ENCODE measurements at regions not wholly inside any gene's neighbourhood (a gene's known extent, or its start where the extent isn't known, plus 50 kb on each side); places are given as distances from the start of the nearest gene placed in this dataset.

- in situ Hi-C loops (cut with MboI; ENCODE audit: low sequenced_read_pairs) = no loop called here
These were observed 385.8 kb upstream of the RBFOX1 start for GRCh38 chr16:6946802-6947201.

- in situ Hi-C loops (cut with MboI; ENCODE audit: low sequenced_read_pairs) = no loop called here
These were observed 386.5 kb upstream of the RBFOX1 start for GRCh38 chr16:6946106-6946505.

- in situ Hi-C loops (cut with MboI; ENCODE audit: low sequenced_read_pairs) = no loop called here
These were observed 391.7 kb upstream of the RBFOX1 start for GRCh38 chr16:6940968-6941367.

- in situ Hi-C loops (cut with MboI; ENCODE audit: low sequenced_read_pairs) = no loop called here
These were observed 395.0 kb upstream of the RBFOX1 start for GRCh38 chr16:6937641-6938040.

DNA sequence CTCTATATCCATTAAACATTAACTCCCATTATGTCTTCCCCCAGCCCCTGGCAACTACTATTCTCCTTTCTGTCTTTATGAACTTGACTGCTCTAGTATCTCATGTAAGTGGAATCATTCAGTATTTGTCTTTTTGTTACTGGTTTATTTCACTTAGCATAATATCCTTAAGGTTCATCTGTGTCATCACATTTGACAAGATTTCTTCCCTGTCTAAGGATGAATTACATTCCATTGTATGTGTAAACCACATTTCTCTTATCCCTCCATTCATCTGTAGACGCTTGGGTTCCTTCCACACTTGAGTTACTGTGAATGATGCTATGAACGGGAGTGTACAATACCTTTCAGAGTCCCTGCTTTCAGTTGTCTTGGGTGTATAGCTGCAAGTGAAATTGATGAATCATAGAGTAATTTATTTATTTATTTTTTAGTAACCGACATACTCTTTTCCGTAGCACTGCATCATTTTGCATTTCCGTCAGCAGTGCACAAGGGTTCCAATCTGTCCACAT lies 399.7 kb upstream of the RBFOX1 start:
- in situ Hi-C loops (cut with MboI; ENCODE audit: low sequenced_read_pairs) = no loop called here

- in situ Hi-C loops (cut with MboI; ENCODE audit: low sequenced_read_pairs) = no loop called here
These were observed 402.8 kb upstream of the RBFOX1 start for GRCh38 chr16:6929868-6930267.

DNA sequence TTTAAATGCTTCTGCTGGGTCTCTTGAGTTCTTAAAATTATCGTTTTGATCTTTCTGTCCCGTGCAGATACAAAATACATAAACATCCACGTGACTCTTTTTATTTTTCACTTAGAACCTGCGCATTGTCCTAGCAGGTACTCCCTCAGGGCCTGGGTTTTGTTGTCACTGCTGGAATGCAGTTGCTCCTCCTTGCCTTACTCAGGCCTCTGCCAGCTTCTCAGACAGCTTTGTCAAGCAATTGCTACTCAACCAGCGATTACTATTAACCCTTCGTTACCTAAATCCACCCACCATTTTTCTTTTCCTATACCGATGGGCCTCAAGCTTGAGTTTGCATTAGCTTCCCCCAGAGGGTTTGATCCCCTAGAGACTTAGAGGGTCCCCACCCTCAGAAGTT lies 405.9 kb upstream of the RBFOX1 start:
- in situ Hi-C loops (cut with MboI; ENCODE audit: low sequenced_read_pairs) = no loop called here

- in situ Hi-C loops (cut with MboI; ENCODE audit: low sequenced_read_pairs) = no loop called here
These were observed 406.3 kb upstream of the RBFOX1 start for GRCh38 chr16:6926341-6926740.

- in situ Hi-C loops (cut with MboI; ENCODE audit: low sequenced_read_pairs) = no loop called here
These were observed 414.0 kb upstream of the RBFOX1 start for GRCh38 chr16:6918646-6919045.

DNA sequence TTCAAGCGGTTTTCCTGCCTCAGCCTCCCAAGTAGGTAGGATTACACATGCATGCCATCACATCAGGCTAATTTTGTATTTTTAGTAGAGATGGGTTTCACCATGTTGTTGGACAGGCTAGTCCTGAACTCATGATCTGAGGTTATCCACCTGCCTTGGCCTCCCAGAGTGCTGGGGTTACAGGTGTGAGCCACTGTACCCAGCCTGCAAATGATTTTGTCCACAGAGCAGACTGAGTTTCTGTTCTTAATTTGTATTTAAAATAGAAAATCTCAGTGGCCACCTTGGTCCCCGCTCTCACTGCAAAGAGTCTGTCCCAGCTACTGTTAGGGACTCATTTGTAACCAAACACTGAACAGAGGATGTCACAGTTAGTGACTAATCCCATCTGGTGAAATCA lies 415.7 kb upstream of the RBFOX1 start:
- in situ Hi-C loops (cut with MboI; ENCODE audit: low sequenced_read_pairs) = no loop called here

- in situ Hi-C loops (cut with MboI; ENCODE audit: low sequenced_read_pairs) = no loop called here
These were observed 419.1 kb upstream of the RBFOX1 start for GRCh38 chr16:6913566-6913965.

DNA sequence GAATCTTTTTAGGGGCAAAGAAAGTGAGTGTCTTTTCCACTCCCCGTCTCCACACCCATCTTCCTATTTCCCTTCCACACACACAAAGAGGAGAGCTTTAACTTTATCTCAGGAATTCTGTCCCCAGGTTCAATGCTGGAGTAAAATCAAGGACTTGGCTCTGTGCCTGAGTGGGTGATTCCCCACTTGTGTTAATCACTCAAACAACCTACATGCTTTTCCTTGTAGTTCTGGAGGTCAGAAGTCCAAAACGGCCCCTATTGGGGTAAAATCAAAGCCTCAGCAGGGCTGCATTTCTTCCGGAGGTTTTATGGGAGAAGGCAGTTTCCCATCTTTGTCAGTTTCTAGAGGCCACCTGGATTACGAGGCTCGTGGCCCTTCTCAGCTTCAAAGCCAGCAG lies 422.3 kb upstream of the RBFOX1 start:
- in situ Hi-C loops (cut with MboI; ENCODE audit: low sequenced_read_pairs) = no loop called here

- in situ Hi-C loops (cut with MboI; ENCODE audit: low sequenced_read_pairs) = no loop called here
These were observed 427.0 kb upstream of the RBFOX1 start for GRCh38 chr16:6905601-6906000.

DNA sequence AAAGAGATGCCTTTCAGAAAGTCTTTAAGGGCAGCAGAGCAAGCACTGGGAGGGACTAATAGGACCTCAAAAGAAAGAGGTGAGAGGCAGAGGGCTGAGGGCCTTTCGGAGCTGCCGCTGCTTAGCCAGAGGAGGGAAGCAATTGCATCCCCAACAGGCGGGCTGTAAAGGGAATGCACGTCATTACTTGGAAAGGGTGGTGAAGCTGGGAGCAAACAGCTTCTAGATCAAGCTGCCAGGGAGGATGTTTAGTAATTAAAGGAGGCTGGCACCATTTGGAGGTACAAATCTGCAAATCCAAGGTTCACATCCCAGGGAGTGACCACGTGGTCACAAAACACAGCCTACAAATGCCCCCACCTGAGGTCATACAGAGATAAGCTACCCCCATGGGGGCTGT lies 429.0 kb upstream of the RBFOX1 start:
- in situ Hi-C loops (cut with MboI; ENCODE audit: low sequenced_read_pairs) = no loop called here

- in situ Hi-C loops (cut with MboI; ENCODE audit: low sequenced_read_pairs) = no loop called here
These were observed 433.7 kb upstream of the RBFOX1 start for GRCh38 chr16:6898896-6899295.

DNA sequence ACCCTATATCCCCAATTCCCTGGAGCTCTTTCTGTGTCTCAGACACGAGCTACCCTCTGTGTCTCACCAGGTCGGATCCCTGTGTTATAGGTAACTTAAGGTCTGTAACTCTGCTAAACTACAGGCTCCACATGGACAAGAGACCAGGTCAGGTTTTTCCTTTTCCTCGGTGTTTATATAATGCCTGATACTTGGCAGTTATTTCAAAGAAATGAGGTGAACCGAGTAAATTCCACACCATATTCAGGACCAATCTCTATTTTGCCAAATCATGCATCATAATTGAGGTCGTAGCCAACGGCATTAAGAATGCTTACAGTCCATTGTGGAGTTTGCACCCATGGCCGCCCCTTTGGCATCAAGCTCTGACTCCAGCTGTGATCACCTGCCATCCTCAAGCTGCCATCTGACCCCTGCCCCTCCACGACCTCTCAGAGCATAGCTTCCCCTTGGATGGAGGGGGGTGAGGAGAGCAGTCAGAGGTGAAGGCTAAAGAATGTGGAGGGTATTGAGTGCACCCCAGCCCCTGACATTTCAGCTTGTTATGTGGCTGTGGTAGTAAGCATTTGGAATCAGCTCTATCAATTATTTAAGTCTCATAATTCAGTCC lies 434.7 kb upstream of the RBFOX1 start:
- in situ Hi-C loops (cut with MboI; ENCODE audit: low sequenced_read_pairs) = no loop called here

GRCh38 chr16:6892966-6893365 lies 439.7 kb upstream of the RBFOX1 start:
- in situ Hi-C loops (cut with MboI; ENCODE audit: low sequenced_read_pairs) = no loop called here

DNA sequence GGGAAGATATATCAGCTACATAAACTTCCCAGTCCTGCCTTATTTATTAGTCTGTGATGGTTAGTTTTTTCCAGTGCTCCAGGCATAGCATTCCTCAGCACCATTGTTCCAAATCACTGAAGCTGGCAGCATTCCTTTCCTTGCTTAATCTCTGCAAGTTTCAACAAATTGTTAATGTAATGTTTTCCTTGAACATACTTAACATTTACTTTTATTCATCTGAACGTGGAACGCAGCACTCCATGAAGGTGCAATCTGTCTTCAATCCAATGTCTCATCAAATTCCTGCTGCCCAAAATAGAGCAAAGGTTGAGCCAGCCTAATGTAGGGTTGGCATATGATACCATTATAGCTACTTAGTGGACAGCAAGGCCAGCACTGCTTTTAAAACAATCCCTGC lies 441.1 kb upstream of the RBFOX1 start:
- in situ Hi-C loops (cut with MboI; ENCODE audit: low sequenced_read_pairs) = no loop called here

- in situ Hi-C loops (cut with MboI; ENCODE audit: low sequenced_read_pairs) = no loop called here
These were observed 444.1 kb upstream of the RBFOX1 start for GRCh38 chr16:6888531-6888930.

GRCh38 chr16:6884002-6884401 lies 448.6 kb upstream of the RBFOX1 start:
- in situ Hi-C loops (cut with MboI; ENCODE audit: low sequenced_read_pairs) = no loop called here

- in situ Hi-C loops (cut with MboI; ENCODE audit: low sequenced_read_pairs) = no loop called here
These were observed 452.4 kb upstream of the RBFOX1 start for GRCh38 chr16:6880263-6880662.

GRCh38 chr16:6864671-6865070 lies 468.0 kb upstream of the RBFOX1 start:
- in situ Hi-C loops (cut with MboI; ENCODE audit: low sequenced_read_pairs) = no loop called here

DNA sequence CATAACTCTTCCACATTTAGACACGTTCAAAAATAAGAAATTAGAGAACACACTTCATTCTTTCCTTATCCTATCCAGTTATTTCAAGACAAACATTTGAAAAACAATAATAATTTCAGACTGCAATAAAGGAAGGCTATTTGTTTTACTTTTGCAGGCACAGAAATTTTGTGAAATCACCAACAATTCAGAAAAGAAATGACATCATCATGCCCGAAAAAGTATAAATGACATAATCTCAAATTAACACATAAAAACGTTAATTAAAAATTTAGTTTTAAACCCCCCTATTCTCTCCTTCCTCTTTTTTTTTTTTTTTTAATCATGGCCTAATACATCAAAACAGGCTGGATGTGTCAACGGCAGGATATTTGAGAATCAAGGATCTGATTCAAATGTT lies 468.4 kb upstream of the RBFOX1 start:
- in situ Hi-C loops (cut with MboI; ENCODE audit: low sequenced_read_pairs) = no loop called here

Measured in HL-60/S4 (cell line).